DMS53 treated with DMSO at 0.1 percent for 48 hours (cell line): ENCODE measurements at regions not wholly inside any gene's neighbourhood (a gene's known extent, or its start where the extent isn't known, plus 50 kb on each side); places are given as distances from the start of the nearest gene placed in this dataset.
"Not testable (repeated sequence)": the region's sequence is repeated elsewhere in the genome, so short reads cannot be mapped to it uniquely, and the experiment has no call there.

Experiments
- DNase-seq: peaks from one replicate; lab custom pipeline; 2025; ENCODE audit not compliant: unreplicated experiment; lab: John Stamatoyannopoulos, UW

GRCh38 chr7:16933296-16934279 lies 51.8 kb upstream of the AGR3 start:
- DNase-seq, result peak; percentile 40

GRCh38 chr7:16934722-16935340 lies 53.0 kb upstream of the AGR3 start:
- no peak for DNase-seq

- no peak for DNase-seq
Measured at GRCh38 chr7:16935341-16935735, 53.6 kb upstream of the AGR3 start.

- no peak for DNase-seq
Measured at GRCh38 chr7:16936626-16937422, 55.0 kb upstream of the AGR3 start.

- peak; percentile 76 for DNase-seq
Measured at GRCh38 chr7:16939161-16939560, 57.4 kb upstream of the AGR3 start.

GRCh38 chr7:16940776-16941175 lies 59.0 kb upstream of the AGR3 start:
- DNase-seq, result no peak

- DNase-seq, result no peak
Measured at GRCh38 chr7:16942929-16943509, 61.2 kb upstream of the AGR3 start.

- DNase-seq, result no peak
Measured at GRCh38 chr7:16944936-16945335, 63.2 kb upstream of the AGR3 start.

- no peak for DNase-seq
Measured at GRCh38 chr7:16945372-16945771, 63.6 kb upstream of the AGR3 start.

- DNase-seq, result not testable (repeated sequence)
Measured at GRCh38 chr7:16948110-16948509, 66.3 kb upstream of the AGR3 start.

GRCh38 chr7:16951483-16952080 lies 69.8 kb upstream of the AGR3 start:
- no peak for DNase-seq

GRCh38 chr7:16954321-16954720 lies 72.5 kb upstream of the AGR3 start:
- DNase-seq, result no peak

- peak; percentile 85 for DNase-seq
Measured at GRCh38 chr7:16958724-16959123, 76.9 kb upstream of the AGR3 start.

- DNase-seq, result no peak
Measured at GRCh38 chr7:16960337-16960965, 78.7 kb upstream of the AGR3 start.

GRCh38 chr7:16961641-16962040 lies 79.9 kb upstream of the AGR3 start:
- DNase-seq, result no peak

GRCh38 chr7:16963044-16963443 lies 81.3 kb upstream of the AGR3 start:
- no peak for DNase-seq

- not testable (repeated sequence) for DNase-seq
Measured at GRCh38 chr7:16965697-16966096, 83.9 kb upstream of the AGR3 start.

GRCh38 chr7:16967300-16967811 lies 85.6 kb upstream of the AGR3 start:
- no peak for DNase-seq

- DNase-seq, result no peak
Measured at GRCh38 chr7:16970732-16971482, 89.1 kb upstream of the AGR3 start.
